ENCODE measurements at regions not wholly inside any gene's neighbourhood (a gene's known extent, or its start where the extent isn't known, plus 50 kb on each side); places are given as distances from the start of the nearest gene placed in this dataset.

GRCh38 chr10:83927166-83927565 lies 212.1 kb upstream of the GHITM start:
- TF ChIP-seq, protein P1, sequence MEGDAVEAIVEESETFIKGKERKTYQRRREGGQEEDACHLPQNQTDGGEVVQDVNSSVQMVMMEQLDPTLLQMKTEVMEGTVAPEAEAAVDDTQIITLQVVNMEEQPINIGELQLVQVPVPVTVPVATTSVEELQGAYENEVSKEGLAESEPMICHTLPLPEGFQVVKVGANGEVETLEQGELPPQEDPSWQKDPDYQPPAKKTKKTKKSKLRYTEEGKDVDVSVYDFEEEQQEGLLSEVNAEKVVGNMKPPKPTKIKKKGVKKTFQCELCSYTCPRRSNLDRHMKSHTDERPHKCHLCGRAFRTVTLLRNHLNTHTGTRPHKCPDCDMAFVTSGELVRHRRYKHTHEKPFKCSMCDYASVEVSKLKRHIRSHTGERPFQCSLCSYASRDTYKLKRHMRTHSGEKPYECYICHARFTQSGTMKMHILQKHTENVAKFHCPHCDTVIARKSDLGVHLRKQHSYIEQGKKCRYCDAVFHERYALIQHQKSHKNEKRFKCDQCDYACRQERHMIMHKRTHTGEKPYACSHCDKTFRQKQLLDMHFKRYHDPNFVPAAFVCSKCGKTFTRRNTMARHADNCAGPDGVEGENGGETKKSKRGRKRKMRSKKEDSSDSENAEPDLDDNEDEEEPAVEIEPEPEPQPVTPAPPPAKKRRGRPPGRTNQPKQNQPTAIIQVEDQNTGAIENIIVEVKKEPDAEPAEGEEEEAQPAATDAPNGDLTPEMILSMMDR (IDR thresholded peaks at IDR 0.05): no peak
- DNase-seq (ENCODE audit: extremely low spot score, unreplicated experiment): no peak
- Mint-ChIP-seq H3K4me1 (ENCODE audit: unreplicated experiment) (no peaks in the 10 kb centered on the region), H3K36me3 (ENCODE audit: unreplicated experiment) (no peaks in the 10 kb centered on the region), H3K4me3 (ENCODE audit: unreplicated experiment) (no peak overlapping the region), H3K9me3 (ENCODE audit: unreplicated experiment) (no peaks in the 10 kb centered on the region), H3K27me3 (ENCODE audit: unreplicated experiment) (peaks cover 4% of the 10 kb centered on the region), H3K27ac (ENCODE audit: unreplicated experiment) (no peak overlapping the region)

- Mint-ChIP-seq H3K36me3 (ENCODE audit: unreplicated experiment) (no peaks in the 10 kb centered on the region), H3K9me3 (ENCODE audit: unreplicated experiment) (no peaks in the 10 kb centered on the region)
Observed at GRCh38 chr10:83929399-83929798, 209.9 kb upstream of the GHITM start.

DNA sequence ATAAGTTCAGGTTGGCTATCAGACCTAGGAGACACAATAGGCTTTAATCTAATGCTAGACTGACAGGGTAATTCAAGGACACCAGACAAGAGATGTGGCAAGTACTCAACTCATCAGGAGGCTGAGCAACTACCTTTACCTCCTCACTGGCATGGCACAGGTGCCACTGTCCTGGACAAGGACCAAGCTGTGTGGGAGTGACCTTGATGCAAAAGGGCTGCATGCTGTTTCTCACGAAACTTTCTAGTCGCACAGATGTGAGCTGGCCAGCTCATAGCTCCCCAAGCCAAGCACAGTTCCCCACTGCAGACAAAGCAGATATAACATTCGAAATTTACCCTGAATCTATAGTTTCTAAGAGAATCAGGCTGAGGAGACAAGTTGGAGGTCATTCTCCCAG lies 207.6 kb upstream of the GHITM start:
- TF ChIP-seq, protein P1 (IDR thresholded peaks at IDR 0.05): no peak
- Mint-ChIP-seq H3K27ac (ENCODE audit: unreplicated experiment) (no peak overlapping the region), H3K27me3 (ENCODE audit: unreplicated experiment) (no peaks in the 10 kb centered on the region), H3K9me3 (ENCODE audit: unreplicated experiment) (no peaks in the 10 kb centered on the region), H3K4me3 (ENCODE audit: unreplicated experiment) (no peak overlapping the region), H3K36me3 (ENCODE audit: unreplicated experiment) (no peaks in the 10 kb centered on the region), H3K4me1 (ENCODE audit: unreplicated experiment) (no peaks in the 10 kb centered on the region)
- no peak for DNase-seq (ENCODE audit: extremely low spot score, unreplicated experiment)

More at GRCh38 chr10:83929399-83929798, 209.9 kb upstream of the GHITM start:
- H3K4me1 Mint-ChIP-seq (ENCODE audit: unreplicated experiment): no peaks in the 10 kb centered on the region
- TF ChIP-seq, protein P1 (IDR thresholded peaks at IDR 0.05): no peak
- H3K27ac Mint-ChIP-seq (ENCODE audit: unreplicated experiment): no peak overlapping the region
- no peak overlapping the region for H3K4me3 Mint-ChIP-seq (ENCODE audit: unreplicated experiment)
- H3K27me3 Mint-ChIP-seq (ENCODE audit: unreplicated experiment): peaks cover 4% of the 10 kb centered on the region
- no peak for DNase-seq (ENCODE audit: extremely low spot score, unreplicated experiment)

- H3K36me3 Mint-ChIP-seq (ENCODE audit: unreplicated experiment): no peaks in the 10 kb centered on the region
- H3K4me1 Mint-ChIP-seq (ENCODE audit: unreplicated experiment): no peaks in the 10 kb centered on the region
- no peaks in the 10 kb centered on the region for H3K9me3 Mint-ChIP-seq (ENCODE audit: unreplicated experiment)
- no peak for DNase-seq (ENCODE audit: extremely low spot score, unreplicated experiment)
- TF ChIP-seq, protein P1 (IDR thresholded peaks at IDR 0.05): no peak
- H3K4me3 Mint-ChIP-seq (ENCODE audit: unreplicated experiment): no peak overlapping the region
- H3K27ac Mint-ChIP-seq (ENCODE audit: unreplicated experiment): no peak overlapping the region
- H3K27me3 Mint-ChIP-seq (ENCODE audit: unreplicated experiment): no peaks in the 10 kb centered on the region
Observed at GRCh38 chr10:83932245-83932644, 207.1 kb upstream of the GHITM start.

DNA sequence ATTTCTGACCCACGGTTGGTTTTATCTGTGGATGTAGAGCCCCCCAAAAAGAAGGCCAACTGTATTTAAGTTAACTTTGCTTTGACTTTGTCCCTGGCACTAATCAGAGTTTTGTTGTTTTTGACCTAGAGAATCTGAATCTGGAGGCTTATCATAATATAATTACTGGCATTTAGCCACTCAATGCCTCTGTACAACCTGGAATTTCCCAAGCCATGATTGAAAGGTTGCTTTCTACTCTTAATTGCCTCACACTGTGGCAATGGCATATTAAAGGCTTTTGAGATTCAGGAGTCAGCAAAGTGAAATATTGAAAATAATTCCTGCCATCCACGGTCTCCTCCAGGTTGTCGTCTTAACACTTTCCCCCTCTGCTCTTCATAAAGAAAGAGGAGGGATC lies 205.2 kb upstream of the GHITM start:
- no peaks in the 10 kb centered on the region for H3K9me3 Mint-ChIP-seq (ENCODE audit: unreplicated experiment)
- H3K36me3 Mint-ChIP-seq (ENCODE audit: unreplicated experiment): no peaks in the 10 kb centered on the region
- no peak overlapping the region for H3K4me3 Mint-ChIP-seq (ENCODE audit: unreplicated experiment)

More for the DNA sequence above, 205.2 kb upstream of the GHITM start:
- Mint-ChIP-seq H3K27me3 (ENCODE audit: unreplicated experiment) (no peaks in the 10 kb centered on the region), H3K27ac (ENCODE audit: unreplicated experiment) (no peak overlapping the region), H3K4me1 (ENCODE audit: unreplicated experiment) (no peaks in the 10 kb centered on the region)
- TF ChIP-seq, protein P1 (IDR thresholded peaks at IDR 0.05): no peak
- no peak for DNase-seq (ENCODE audit: extremely low spot score, unreplicated experiment)

Measured in osteocyte (in vitro differentiated cells).